H9 (cell line): ENCODE measurements at regions not wholly inside any gene's neighbourhood (a gene's known extent, or its start where the extent isn't known, plus 50 kb on each side); places are given as distances from the start of the nearest gene placed in this dataset.

ENCODE experiments used
- DNase-seq: peaks from one replicate; pipeline ENCODE4 v3.0.0-alpha.2; 2017
- H2AFZ ChIP-seq: one replicate; pipeline ENCODE4 v1.6.1; 2013; ENCODE audit warnings: mild to moderate bottlenecking, low read length, control low read depth, moderate library complexity
- H2AK5ac ChIP-seq: 2 replicates; pipeline ENCODE4 v1.6.1; 2013; ENCODE audit warnings: low read length, control low read depth, mixed read lengths; ENCODE audit not compliant: insufficient read length
- H2BK120ac ChIP-seq: one replicate; pipeline ENCODE4 v1.6.1; 2013; ENCODE audit warnings: low read depth, mild to moderate bottlenecking, low read length, control low read depth, inconsistent platforms; ENCODE audit not compliant: poor library complexity, severe bottlenecking
- H2BK12ac ChIP-seq: 2 replicates; pipeline ENCODE4 v1.6.1; 2013; ENCODE audit warnings: low read length, control low read depth, mixed read lengths, low read depth; ENCODE audit not compliant: insufficient read length
- H2BK15ac ChIP-seq: 2 replicates; pipeline ENCODE4 v1.6.1; 2013; ENCODE audit warnings: low read depth, low read length, control low read depth
- H2BK20ac ChIP-seq: one replicate; pipeline ENCODE4 v1.6.1; 2013; ENCODE audit warnings: low read depth, mild to moderate bottlenecking, low read length, control low read depth, inconsistent platforms; ENCODE audit not compliant: poor library complexity, severe bottlenecking
- H2BK5ac ChIP-seq: 2 replicates; pipeline ENCODE4 v1.6.1; 2013; ENCODE audit warnings: low read length, control low read depth, mixed read lengths; ENCODE audit not compliant: insufficient read length
- H3K14ac ChIP-seq: 2 replicates; pipeline ENCODE4 v1.6.1; 2013; ENCODE audit warnings: low read length, control low read depth; ENCODE audit not compliant: insufficient read depth
- H3K18ac ChIP-seq: 2 replicates; pipeline ENCODE4 v1.6.1; 2013; ENCODE audit warnings: low read depth, mild to moderate bottlenecking, mixed read lengths, low read length, control low read depth; ENCODE audit not compliant: insufficient read length
- H3K23ac ChIP-seq: 2 replicates; pipeline ENCODE4 v1.6.1; 2013; ENCODE audit warnings: low read length, control low read depth, mixed read lengths, low read depth; ENCODE audit not compliant: insufficient read length
- H3K23me2 ChIP-seq: 2 replicates; pipeline ENCODE4 v1.6.1; 2013; ENCODE audit warnings: low read depth, mild to moderate bottlenecking, mixed read lengths, low read length, control low read depth; ENCODE audit not compliant: insufficient read length, poor library complexity, severe bottlenecking
- H3K27ac ChIP-seq: 2 replicates; pipeline ENCODE4 v1.5.1; 2013; ENCODE audit warnings: low read length, control low read depth, mixed read lengths, low read depth; ENCODE audit not compliant: insufficient read length
- H3K27me3 ChIP-seq: 2 replicates; pipeline ENCODE4 v1.6.1; 2013; ENCODE audit warnings: low read length, control low read depth, inconsistent platforms; ENCODE audit not compliant: insufficient read depth
- H3K4ac ChIP-seq: 2 replicates; pipeline ENCODE4 v1.6.1; 2013; ENCODE audit warnings: low read depth, mild to moderate bottlenecking, control low read depth, inconsistent platforms, low read length, moderate library complexity
- H3K4me1 ChIP-seq: 2 replicates; pipeline ENCODE4 v1.6.1; 2013; ENCODE audit warnings: low read length, control low read depth, inconsistent platforms; ENCODE audit not compliant: insufficient read depth
- H3K4me2 ChIP-seq: 2 replicates; pipeline ENCODE4 v1.6.1; 2013; ENCODE audit warnings: low read length, control low read depth, mixed read lengths; ENCODE audit not compliant: insufficient read length, insufficient read depth
- H3K56ac ChIP-seq: 2 replicates; pipeline ENCODE4 v1.6.1; 2013; ENCODE audit warnings: low read depth, mild to moderate bottlenecking, mixed read lengths, low read length, control low read depth; ENCODE audit not compliant: insufficient read length
- H3K79me1 ChIP-seq: 2 replicates; pipeline ENCODE4 v1.6.1; 2013; ENCODE audit warnings: low read depth, mild to moderate bottlenecking, moderate library complexity, low read length, control low read depth, inconsistent platforms; ENCODE audit not compliant: insufficient read depth, poor library complexity, severe bottlenecking
- H3K79me2 ChIP-seq: 2 replicates; pipeline ENCODE4 v1.6.1; 2013; ENCODE audit warnings: low read length, control low read depth, inconsistent platforms; ENCODE audit not compliant: insufficient read depth
- H3K9ac ChIP-seq: 2 replicates; pipeline ENCODE4 v1.6.1; 2013; ENCODE audit warnings: low read length, control low read depth, mixed read lengths; ENCODE audit not compliant: insufficient read length; ENCODE audit errors: extremely low read depth
- H3K9me3 ChIP-seq: one replicate; pipeline ENCODE4 v1.6.1; 2013; ENCODE audit warnings: low read depth, low read length, inconsistent platforms; ENCODE audit not compliant: control insufficient read depth
- H3T11ph ChIP-seq: one replicate; pipeline ENCODE4 v1.6.1; 2013; ENCODE audit warnings: mild to moderate bottlenecking, low read length, control low read depth, inconsistent platforms
- H4K20me1 ChIP-seq: one replicate; pipeline ENCODE4 v1.6.1; 2013; ENCODE audit not compliant: control insufficient read depth, insufficient read length, insufficient read depth
- H4K5ac ChIP-seq: 2 replicates; pipeline ENCODE4 v1.6.1; 2013; ENCODE audit warnings: low read depth, mild to moderate bottlenecking, mixed read lengths, low read length, control low read depth; ENCODE audit not compliant: insufficient read length
- H4K8ac ChIP-seq: replicated peaks from 2 replicates; pipeline ENCODE4 v1.6.1; 2013; ENCODE audit warnings: low read length, control low read depth, mixed read lengths, low read depth; ENCODE audit not compliant: insufficient read length
- H4K91ac ChIP-seq: 2 replicates; pipeline ENCODE4 v1.6.1; 2013; ENCODE audit warnings: low read depth, mild to moderate bottlenecking, moderate library complexity, mixed read lengths, low read length, control low read depth; ENCODE audit not compliant: insufficient read length
- H3K27ac Mint-ChIP-seq, 3 experiments: 2 replicates in 2 of 3; 3 replicates in 1 of 3; pipeline ENCODE4 v1.8.0; 2020 to 2021; ENCODE audit warnings: mixed read lengths in 3 of 3, mild to moderate bottlenecking in 1 of 3, moderate library complexity in 1 of 3
- H3K27me3 Mint-ChIP-seq: 2 replicates; pipeline ENCODE4 v1.8.0; 2021; ENCODE audit warnings: low read depth, mild to moderate bottlenecking, moderate library complexity, mixed read lengths
- H3K36me3 Mint-ChIP-seq, 3 experiments: 2 replicates in 2 of 3; 3 replicates in 1 of 3; pipeline ENCODE4 v1.8.0; 2020 to 2021; ENCODE audit warnings: low read depth in 3 of 3, mixed read lengths in 3 of 3; ENCODE audit not compliant: insufficient read depth in 1 of 3
- H3K4me1 Mint-ChIP-seq, 2 experiments: 2 replicates each; pipeline ENCODE4 v1.8.0; 2020; ENCODE audit warnings: mixed read lengths in 2 of 2
- H3K4me3 Mint-ChIP-seq, 2 experiments: 2 replicates in 1 of 2; 3 replicates in 1 of 2; pipeline ENCODE4 v1.8.0; 2020 to 2021; ENCODE audit warnings: mild to moderate bottlenecking in 2 of 2, mixed read lengths in 2 of 2, moderate library complexity in 1 of 2
- H3K9me3 Mint-ChIP-seq, 2 experiments: 2 replicates in 1 of 2; 3 replicates in 1 of 2; pipeline ENCODE4 v1.8.0; 2020; ENCODE audit warnings: mild to moderate bottlenecking in 2 of 2, mixed read lengths in 2 of 2, moderate library complexity in 1 of 2
- WGBS: extraction: QIAGEN DNeasy Blood & Tissue Kit; methylation state at CpG from one replicate; pipeline ENCODE4 v1.1.7; 2013; ENCODE audit warnings: missing lambda C conversion rate, low lambda C conversion rate, mixed read lengths; ENCODE audit not compliant: insufficient read length; ENCODE audit errors: extremely low coverage; 5-methylcytosine and 5-hydroxymethylcytosine counted together
- TF ChIP-seq, protein P1 (sequence below): fragments of 200-600 bp; sonication (generic); conservative IDR thresholded peaks from 3 replicates; pipeline ENCODE4 v1.8.0; 2021; ENCODE audit warnings: antibody characterized with exemption, mild to moderate bottlenecking

DNA sequence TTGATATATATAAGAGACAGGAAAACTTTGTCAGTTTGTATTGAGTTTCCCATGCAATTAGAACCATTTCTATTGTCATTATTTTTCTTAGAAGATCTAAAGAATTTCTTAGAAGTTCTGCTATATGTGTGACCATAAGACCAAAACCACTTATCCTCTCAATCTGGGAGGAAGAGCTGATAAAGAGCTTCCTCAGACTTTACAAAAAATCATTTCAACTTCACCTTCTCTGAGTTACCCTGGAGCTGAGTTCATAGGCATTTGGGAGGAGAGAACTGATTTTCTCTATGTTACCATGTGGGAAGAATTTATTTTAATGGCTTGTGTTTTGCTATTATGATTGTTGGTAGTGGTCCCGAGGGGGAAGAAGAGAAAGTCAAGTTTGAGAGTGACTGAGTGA, 329.3 kb downstream of the GPD2 start:
- H3K14ac ChIP-seq = no peak overlapping the region
- H3K4me3 Mint-ChIP-seq = no peak overlapping the region
- H2BK5ac ChIP-seq = no peak overlapping the region
- no peak overlapping the region for H3K4ac ChIP-seq
- no peak overlapping the region for H2AK5ac ChIP-seq
- TF ChIP-seq, protein P1, sequence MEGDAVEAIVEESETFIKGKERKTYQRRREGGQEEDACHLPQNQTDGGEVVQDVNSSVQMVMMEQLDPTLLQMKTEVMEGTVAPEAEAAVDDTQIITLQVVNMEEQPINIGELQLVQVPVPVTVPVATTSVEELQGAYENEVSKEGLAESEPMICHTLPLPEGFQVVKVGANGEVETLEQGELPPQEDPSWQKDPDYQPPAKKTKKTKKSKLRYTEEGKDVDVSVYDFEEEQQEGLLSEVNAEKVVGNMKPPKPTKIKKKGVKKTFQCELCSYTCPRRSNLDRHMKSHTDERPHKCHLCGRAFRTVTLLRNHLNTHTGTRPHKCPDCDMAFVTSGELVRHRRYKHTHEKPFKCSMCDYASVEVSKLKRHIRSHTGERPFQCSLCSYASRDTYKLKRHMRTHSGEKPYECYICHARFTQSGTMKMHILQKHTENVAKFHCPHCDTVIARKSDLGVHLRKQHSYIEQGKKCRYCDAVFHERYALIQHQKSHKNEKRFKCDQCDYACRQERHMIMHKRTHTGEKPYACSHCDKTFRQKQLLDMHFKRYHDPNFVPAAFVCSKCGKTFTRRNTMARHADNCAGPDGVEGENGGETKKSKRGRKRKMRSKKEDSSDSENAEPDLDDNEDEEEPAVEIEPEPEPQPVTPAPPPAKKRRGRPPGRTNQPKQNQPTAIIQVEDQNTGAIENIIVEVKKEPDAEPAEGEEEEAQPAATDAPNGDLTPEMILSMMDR = no peak
- no peak overlapping the region for H3K27ac Mint-ChIP-seq
- no CpG with 5 or more reads among the region's 1 CpG for WGBS
- H2BK20ac ChIP-seq = no peak overlapping the region
- no peak overlapping the region for H3K23ac ChIP-seq
- peaks cover 2 to 20% (median 7%) of the 10 kb centered on the region in 3 experiments; a peak in 5 of 7 replicates for H3K36me3 Mint-ChIP-seq
- H2BK15ac ChIP-seq = no peak overlapping the region
- peaks cover 4 to 7% of the 10 kb centered on the region in 2 experiments for H3K9me3 Mint-ChIP-seq
- H3K4me2 ChIP-seq = no peak overlapping the region
- H3K27me3 ChIP-seq = no peaks in the 10 kb centered on the region
- H3K4me1 ChIP-seq = no peaks in the 10 kb centered on the region
- no peak overlapping the region for H3K18ac ChIP-seq
- no peak overlapping the region for H3K56ac ChIP-seq
- no peak overlapping the region for H4K91ac ChIP-seq
- H3K9ac ChIP-seq = no peak overlapping the region
- no peak overlapping the region for H3T11ph ChIP-seq
- H3K23me2 ChIP-seq = no peaks in the 10 kb centered on the region
- no peaks in the 10 kb centered on the region for H3K79me2 ChIP-seq
- H2AFZ ChIP-seq = no peak overlapping the region
- H3K79me1 ChIP-seq = no peaks in the 10 kb centered on the region
- no peak overlapping the region for H4K8ac ChIP-seq
- no peak overlapping the region for H4K5ac ChIP-seq
- H4K20me1 ChIP-seq = no peaks in the 10 kb centered on the region
- H2BK12ac ChIP-seq = no peak overlapping the region
- H3K4me1 Mint-ChIP-seq = peaks cover 0 to 3% of the 10 kb centered on the region in 2 experiments; a peak in 1 of 4 replicates
- no peak overlapping the region for H3K27ac ChIP-seq
- H2BK120ac ChIP-seq = no peak overlapping the region
- no peaks in the 10 kb centered on the region for H3K27me3 Mint-ChIP-seq
- DNase-seq = no peak
- no peaks in the 10 kb centered on the region for H3K9me3 ChIP-seq
